Skin epidermis (tissue), 12 donors: ENCODE measurements at regions not wholly inside any gene's neighbourhood (a gene's known extent, or its start where the extent isn't known, plus 50 kb on each side); places are given as distances from the start of the nearest gene placed in this dataset.

Experiments
- H3K27ac ChIP-seq, 21 experiments: fragments of 200-600 bp; sonication (generic) in 11 of 21; one replicate each; pipeline ENCODE4 v1.5.0; 2020; ENCODE audit warnings: mild to moderate bottlenecking in 3 of 21, inconsistent platforms in 2 of 21, moderate library complexity in 2 of 21
- H3K4me3 ChIP-seq, 7 experiments: fragments of 200-600 bp; sonication (generic) in 2 of 7; one replicate each; pipeline ENCODE4 v1.5.0; 2020; ENCODE audit warnings: inconsistent platforms in 2 of 7, mild to moderate bottlenecking in 2 of 7, moderate library complexity in 1 of 7

- peak overlapping the region in 8 of 21 experiments; percentile 14 to 68 (median 50) for H3K27ac ChIP-seq
Observed at GRCh38 chr20:39800548-39800947, 838.4 kb downstream of the DHX35 start.

GRCh38 chr20:39800111-39800510 lies 838.0 kb downstream of the DHX35 start:
- H3K27ac ChIP-seq, result peak overlapping the region in 7 of 21 experiments; percentile 13 to 68 (median 47)
- no peak overlapping the region for H3K4me3 ChIP-seq

More at GRCh38 chr20:39800548-39800947, 838.4 kb downstream of the DHX35 start:
- H3K4me3 ChIP-seq, result no peak overlapping the region

DNA sequence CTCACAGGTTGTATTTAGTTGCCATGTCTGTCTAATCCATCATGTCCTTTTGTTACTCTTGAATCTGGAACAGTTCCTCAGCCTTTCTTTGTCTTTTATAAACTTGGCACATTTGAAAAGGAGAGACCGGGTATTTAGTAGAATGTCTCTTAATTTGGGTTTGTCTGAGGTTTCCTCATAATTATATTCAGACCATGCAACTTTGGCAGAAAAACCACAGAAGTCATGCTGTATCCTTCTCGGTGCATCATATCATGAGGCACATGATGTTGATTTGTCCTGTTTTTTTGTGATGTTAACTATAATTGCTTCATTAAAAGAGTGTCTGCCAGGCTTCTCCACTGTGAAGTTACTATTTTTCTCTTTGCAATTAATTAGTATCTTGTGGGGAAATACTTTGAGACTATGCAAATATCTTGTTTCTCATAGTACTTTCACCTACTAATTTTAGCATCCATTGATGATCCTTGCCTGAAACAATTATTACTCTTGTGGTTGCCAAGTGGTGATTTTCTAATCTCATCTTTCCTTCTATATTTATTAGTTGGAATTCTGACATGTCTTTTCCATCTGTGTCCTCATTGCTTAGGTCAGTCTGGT lies 837.3 kb downstream of the DHX35 start:
- Histone ChIP-seq H3K27ac (peak overlapping the region in 4 of 21 experiments; percentile 16 to 68 (median 56)), H3K4me3 (no peak overlapping the region)

- Histone ChIP-seq H3K27ac (peak overlapping the region in 8 of 21 experiments; percentile 11 to 42 (median 26)), H3K4me3 (no peak overlapping the region)
Observed at GRCh38 chr20:39795401-39796272, 833.5 kb downstream of the DHX35 start.

DNA sequence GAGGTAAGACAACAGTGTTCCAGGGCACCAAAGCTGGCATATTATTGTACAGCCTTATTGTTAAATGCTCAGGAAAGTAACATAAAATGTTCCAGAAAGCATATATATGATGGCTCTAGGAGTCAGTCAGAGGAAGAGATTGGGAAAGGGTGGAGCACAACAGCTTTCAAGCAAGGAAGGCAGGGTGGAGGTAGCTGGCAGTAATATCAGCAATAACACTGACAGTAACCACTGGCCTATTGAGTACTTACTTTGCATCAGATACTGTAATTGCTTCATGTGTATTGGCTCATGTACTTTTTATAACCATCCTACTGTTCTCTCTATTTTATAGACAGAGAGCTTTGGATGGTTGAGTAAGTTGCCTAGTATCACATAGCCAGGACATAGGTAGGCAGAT lies 830.2 kb downstream of the DHX35 start:
- Histone ChIP-seq H3K27ac (no peak overlapping the region), H3K4me3 (no peak overlapping the region)

DNA sequence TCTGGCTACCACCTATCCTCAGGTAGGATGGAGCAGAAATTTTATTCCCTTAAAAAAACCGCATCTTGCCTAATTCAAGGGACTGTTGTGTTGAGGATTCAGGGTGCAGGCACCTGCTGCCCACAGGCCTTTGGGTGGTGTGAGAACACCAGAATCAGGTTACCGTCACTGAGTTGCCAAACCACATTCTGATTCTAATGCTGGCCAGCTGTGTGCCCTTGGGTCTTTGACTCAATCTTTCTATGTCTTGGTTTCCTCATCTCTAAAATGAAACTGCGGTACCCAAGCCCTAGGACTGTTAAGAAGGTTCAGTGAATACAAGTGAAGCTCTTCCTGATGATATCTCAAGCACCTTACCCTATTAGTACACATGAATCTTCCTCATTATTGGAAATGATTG lies 827.3 kb downstream of the DHX35 start:
- Histone ChIP-seq H3K27ac (no peak overlapping the region), H3K4me3 (no peak overlapping the region)

- Histone ChIP-seq H3K27ac (no peak overlapping the region), H3K4me3 (no peak overlapping the region)
Observed at GRCh38 chr20:39785252-39785917, 823.2 kb downstream of the DHX35 start.

DNA sequence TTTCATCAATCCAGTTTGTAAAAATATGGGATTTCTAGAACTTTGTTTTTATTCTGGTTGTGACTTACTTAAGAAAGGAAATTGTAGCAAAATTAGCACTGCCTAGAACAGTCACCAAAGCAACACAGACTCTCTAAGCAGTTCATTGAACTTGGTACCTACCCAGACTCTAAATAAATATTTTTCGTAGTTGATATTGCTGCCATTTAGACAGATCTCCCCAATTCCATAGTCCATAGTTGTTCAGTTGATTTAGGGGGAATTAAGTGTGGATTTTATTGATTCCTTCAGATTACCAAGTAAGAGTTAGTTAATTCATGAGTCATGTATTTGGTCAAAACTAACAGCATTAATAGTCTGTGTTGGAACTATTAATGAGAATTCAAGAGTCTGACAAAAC lies 822.5 kb downstream of the DHX35 start:
- no peak overlapping the region for H3K4me3 ChIP-seq
- H3K27ac ChIP-seq, result no peak overlapping the region

DNA sequence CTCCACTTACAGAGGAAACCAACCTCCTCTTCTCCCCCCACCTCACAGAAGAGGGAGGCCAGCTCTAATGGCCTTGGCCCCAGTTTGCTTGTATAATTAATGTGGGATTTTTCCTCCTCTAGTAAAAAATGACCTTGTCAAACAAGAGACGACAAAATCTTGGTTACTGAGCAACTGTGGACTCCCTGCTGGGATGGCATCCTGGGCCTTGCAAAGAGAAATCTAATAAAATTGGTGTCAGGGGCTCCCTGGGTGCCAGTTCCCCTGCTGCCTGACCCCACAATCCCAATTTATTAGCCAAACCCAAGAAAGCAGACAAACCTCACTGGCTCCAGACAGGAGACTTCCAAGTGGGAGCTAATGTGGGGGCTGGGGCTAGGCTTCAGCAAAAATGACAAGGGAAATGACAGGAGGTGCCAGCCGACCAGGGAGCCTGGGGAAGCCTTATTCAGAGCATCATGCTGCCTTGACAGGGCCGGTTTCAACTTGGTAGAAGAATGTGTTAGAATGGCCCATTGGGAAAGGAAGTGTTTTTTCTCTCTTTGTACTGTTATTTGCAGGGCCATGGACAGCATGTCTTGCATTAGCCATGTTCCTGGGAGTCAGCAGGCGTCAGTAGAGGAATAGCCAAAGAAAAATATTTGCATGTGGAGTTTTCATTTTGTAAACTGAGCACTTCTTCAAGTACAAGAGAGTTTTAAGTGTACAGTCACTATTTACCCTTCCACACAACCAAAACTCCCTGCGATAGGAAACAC lies 816.9 kb downstream of the DHX35 start:
- Histone ChIP-seq H3K4me3 (no peak overlapping the region), H3K27ac (peak overlapping the region in 3 of 21 experiments; percentile 4 to 59 (median 4))

- no peak overlapping the region for H3K4me3 ChIP-seq
- H3K27ac ChIP-seq, result peak overlapping the region in 2 of 21 experiments; percentile 4 to 59
Observed at GRCh38 chr20:39778431-39778830, 816.3 kb downstream of the DHX35 start.

DNA sequence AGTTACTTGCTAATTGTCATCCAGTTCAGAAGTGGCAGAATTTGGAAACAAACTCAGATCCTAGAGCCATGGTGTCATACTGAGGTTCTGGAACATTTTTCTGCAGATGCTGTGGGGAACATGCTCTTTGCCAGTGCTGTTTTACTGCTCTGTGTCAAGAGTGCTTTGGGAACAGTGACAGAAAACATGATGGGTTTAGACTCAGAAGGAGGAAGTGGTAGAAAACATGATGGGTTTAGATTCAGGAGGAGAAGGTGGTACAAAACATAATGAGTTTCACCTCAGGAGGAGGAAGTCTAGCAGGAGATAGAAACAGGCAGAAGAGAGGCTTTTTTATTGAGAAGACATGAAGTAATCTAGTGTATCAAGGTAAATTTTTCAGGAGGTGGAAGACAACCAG lies 815.5 kb downstream of the DHX35 start:
- Histone ChIP-seq H3K4me3 (no peak overlapping the region), H3K27ac (no peak overlapping the region)

GRCh38 chr20:39775110-39775509 lies 813.0 kb downstream of the DHX35 start:
- peak overlapping the region in 4 of 21 experiments; percentile 4 to 58 (median 44) for H3K27ac ChIP-seq

DNA sequence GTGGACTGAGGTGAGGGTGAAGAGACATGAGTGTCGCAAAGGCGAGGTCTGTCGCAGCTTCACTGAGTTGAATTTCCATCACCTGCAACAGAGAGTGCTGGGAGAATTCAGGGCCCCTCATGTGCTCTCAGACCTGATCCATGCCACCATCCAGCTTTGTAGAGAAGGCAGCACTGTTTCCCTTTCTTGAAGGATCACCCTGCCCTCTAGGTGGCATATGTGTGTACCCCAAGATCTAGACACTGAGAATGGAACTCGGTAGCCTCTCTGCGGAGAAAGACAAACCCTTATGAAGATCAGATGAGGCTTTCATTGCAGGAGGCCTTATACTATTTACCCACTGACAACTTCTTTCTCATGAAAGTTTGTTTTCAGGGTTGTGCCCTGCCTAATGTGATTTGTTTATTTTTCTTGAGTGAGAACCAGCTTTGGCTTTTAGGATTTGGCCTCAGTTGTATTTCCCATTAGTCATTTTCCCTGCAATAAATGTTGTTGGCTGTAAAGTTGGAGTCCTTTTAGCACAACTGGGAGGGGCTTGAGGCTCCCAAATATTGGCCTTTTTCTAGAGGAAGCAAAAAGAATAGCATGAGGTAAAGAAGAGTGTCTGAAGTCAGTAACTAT lies 811.3 kb downstream of the DHX35 start:
- H3K27ac ChIP-seq, result peak overlapping the region in 3 of 21 experiments; percentile 11 to 35 (median 25)
- H3K4me3 ChIP-seq, result no peak overlapping the region

More at GRCh38 chr20:39775110-39775509, 813.0 kb downstream of the DHX35 start:
- H3K4me3 ChIP-seq, result no peak overlapping the region

GRCh38 chr20:39767352-39767751 lies 805.2 kb downstream of the DHX35 start:
- H3K27ac ChIP-seq, result no peak overlapping the region
- H3K4me3 ChIP-seq, result no peak overlapping the region

DNA sequence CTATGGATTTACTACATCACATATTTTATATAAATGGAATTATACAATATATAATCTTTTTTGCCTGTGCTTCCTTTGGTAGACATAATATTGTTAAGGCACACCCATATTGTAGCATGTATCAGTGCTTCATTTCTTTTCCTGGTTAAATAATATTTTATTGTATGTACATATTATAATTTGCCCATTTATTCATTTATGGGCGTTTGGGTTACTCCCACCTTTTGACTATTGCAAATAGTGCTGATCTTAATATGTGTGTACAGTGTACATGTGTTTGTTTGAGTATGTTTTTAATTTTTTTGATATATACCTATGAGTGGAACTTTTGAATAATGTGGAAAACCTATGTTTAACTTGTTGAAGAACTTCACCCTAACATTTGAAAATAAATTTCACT lies 804.2 kb downstream of the DHX35 start:
- Histone ChIP-seq H3K27ac (no peak overlapping the region), H3K4me3 (no peak overlapping the region)

DNA sequence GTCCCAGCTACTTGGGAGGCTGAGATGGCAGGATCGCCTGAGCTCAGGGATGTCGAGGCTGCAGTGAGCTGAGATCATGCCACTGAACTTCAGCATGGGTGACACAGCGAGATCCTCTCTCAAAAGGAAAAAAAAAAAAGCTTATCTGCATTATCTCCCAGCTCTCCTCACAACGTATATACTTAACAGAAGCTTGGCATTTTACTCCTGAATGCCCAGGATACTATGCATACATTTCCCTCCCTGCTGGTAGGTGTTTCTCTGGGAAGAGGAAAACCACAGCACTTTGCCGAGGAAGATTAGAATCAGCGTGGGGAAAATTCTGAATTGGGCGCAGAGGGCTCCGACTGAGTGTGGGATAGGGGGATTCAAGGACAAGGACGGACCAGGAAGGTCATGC lies 800.6 kb downstream of the DHX35 start:
- H3K4me3 ChIP-seq, result no peak overlapping the region

DNA sequence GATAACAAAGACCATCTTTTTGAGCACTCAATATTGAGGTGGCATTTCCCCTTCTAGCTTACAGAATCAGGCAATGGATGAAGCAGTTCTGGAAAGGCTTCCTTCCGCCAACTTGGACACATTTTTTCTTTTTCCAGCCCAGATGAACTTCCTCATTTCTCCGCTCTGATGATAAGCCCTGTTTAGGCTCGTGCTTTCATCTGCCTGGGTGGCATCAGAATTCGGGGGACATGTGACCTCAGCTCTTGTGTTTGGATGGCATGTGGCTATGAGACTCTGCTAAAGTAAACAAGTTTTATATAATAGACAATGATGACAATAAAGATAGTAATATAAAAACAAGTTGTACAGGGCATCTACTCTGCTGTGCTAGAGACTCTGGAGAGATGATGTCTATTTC lies 796.7 kb downstream of the DHX35 start:
- Histone ChIP-seq H3K4me3 (no peak overlapping the region), H3K27ac (no peak overlapping the region)

More for the DNA sequence above, 800.6 kb downstream of the DHX35 start:
- H3K27ac ChIP-seq, result no peak overlapping the region

- H3K27ac ChIP-seq, result no peak overlapping the region
- no peak overlapping the region for H3K4me3 ChIP-seq
Observed at GRCh38 chr20:39756828-39757227, 794.7 kb downstream of the DHX35 start.

DNA sequence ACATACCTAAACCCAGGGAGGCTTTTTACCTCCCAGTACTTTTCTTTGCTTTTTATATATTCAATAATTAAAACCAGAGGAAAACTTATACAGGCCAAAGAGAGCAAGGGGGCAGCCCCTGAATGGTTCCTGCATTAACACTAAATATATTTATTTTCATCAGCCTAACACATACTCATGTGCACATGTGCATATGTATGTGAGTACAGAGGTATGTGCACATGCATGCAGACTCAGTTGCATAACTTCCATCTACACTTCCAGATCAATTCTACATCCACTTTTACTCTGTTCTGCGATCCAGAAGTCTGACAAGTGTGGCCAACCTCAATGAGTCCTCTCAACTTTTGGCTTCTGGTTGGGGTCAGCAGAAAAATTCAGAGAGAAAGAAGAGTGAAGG lies 794.2 kb downstream of the DHX35 start:
- H3K4me3 ChIP-seq, result no peak overlapping the region
- no peak overlapping the region for H3K27ac ChIP-seq
